ENCODE measurements at regions not wholly inside any gene's neighbourhood (a gene's known extent, or its start where the extent isn't known, plus 50 kb on each side); places are given as distances from the start of the nearest gene placed in this dataset.

GRCh38 chr20:51249781-51250180 is 226.9 kb upstream of the KCNG1 start (continued):
- no peak for TF ChIP-seq CHD7 (IDR thresholded peaks at IDR 0.05; ENCODE audit: low read depth, low read length)
- no peak for TF ChIP-seq BRCA1 (IDR thresholded peaks at IDR 0.05)
- no peak for TF ChIP-seq BRCA1 (CRISPR knock-in tag; IDR thresholded peaks at IDR 0.05)
- no peak for TF ChIP-seq ZNF395 (CRISPR knock-in tag; IDR thresholded peaks at IDR 0.05)
- no peak for TF ChIP-seq ZNF282 (CRISPR knock-in tag; IDR thresholded peaks at IDR 0.05)
- TF ChIP-seq EP300 (IDR thresholded peaks at IDR 0.05; ENCODE audit: low read length): no peak
- no peak for TF ChIP-seq BRF2 (IDR thresholded peaks at IDR 0.05; ENCODE audit: borderline replicate concordance, insufficient read depth, insufficient read length)
- TF ChIP-seq RBM25 (IDR thresholded peaks at IDR 0.05; ENCODE audit: low read depth, low read length, severe bottlenecking): no peak
- no peak for TF ChIP-seq ZHX1 (conservative IDR thresholded peaks at IDR 0.05; ENCODE audit: low read length)
- TF ChIP-seq MAX (CRISPR knock-in tag; IDR thresholded peaks at IDR 0.05): no peak
- no peak for TF ChIP-seq SMAD2 (IDR thresholded peaks at IDR 0.05; ENCODE audit: low read depth, low read length)

Data from K562 (cell line).